CD4-positive, alpha-beta T cell treated with Interleukin-17A for 1 hour (primary cell): ENCODE measurements at regions not wholly inside any gene's neighbourhood (a gene's known extent, or its start where the extent isn't known, plus 50 kb on each side); places are given as distances from the start of the nearest gene placed in this dataset.

Source experiments
- DNase-seq: peaks from one replicate; pipeline ENCODE4 v3.0.0-alpha.2; 2020

- no peak for DNase-seq
Observed at GRCh38 chr5:61840361-61840760, 465.6 kb upstream of the KIF2A start.

GRCh38 chr5:61842840-61843239 is 463.2 kb upstream of the KIF2A start:
- DNase-seq, result no peak

- DNase-seq, result no peak
Observed at GRCh38 chr5:61850696-61851095, 455.3 kb upstream of the KIF2A start.

DNA sequence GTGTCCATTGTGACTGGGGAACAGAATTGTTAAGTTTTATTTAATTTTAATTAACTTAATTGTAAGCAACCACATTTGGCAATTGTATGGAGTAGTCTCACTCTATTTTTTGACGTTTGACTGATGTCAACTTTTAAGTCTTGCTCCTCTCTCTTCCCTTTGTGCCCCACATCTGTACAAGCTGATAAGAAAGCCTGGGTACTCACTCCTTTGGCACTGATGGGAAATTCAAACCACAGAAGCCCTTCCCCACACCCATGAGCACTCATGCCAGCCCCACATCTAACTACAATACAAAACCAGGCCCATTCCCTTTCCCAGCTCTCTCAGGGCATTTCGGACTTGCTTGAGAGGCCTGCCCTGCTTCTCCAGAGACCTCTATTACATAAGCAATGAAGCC is 451.5 kb upstream of the KIF2A start:
- DNase-seq, result no peak

- no peak for DNase-seq
Observed at GRCh38 chr5:61860978-61861377, 445.0 kb upstream of the KIF2A start.

DNA sequence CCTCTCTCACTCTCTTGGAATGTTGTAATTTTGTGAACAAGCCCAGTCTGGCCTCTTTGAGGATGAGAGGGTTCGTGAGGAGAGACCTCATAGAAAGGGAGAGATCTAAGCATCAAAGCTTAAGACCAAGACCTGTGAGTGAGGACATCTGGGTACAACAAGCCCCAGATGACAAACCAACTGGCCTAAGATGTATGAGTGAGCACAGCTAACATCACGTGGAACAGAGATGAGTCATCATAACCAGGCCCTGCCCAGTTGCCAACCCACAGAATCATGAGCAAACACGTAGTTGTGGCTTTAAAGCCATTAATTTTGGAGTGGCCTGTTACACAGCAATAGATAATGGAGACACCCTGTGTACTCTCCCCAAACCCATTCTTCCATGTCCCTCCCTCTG is 439.1 kb upstream of the KIF2A start:
- no peak for DNase-seq

DNA sequence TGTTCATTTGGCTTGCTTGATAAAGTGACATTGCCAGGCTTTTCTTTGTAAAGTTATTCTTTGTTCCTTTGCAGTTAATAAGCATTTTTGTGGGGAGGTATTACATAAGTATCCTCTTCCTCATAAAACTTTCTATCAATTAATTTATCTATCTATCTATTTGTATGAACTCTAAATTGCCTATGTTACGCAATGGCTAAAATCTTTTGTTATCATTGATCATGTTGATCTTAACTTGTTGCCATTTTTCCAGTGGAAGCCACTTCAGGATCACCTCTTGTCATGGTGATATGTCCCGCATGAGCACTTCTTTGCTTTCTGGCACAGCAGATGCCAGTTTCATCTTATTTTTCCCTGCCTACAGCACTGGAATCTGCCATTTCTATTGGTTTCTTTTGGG is 436.7 kb upstream of the KIF2A start:
- no peak for DNase-seq

- no peak for DNase-seq
Observed at GRCh38 chr5:61878471-61878870, 427.5 kb upstream of the KIF2A start.

DNA sequence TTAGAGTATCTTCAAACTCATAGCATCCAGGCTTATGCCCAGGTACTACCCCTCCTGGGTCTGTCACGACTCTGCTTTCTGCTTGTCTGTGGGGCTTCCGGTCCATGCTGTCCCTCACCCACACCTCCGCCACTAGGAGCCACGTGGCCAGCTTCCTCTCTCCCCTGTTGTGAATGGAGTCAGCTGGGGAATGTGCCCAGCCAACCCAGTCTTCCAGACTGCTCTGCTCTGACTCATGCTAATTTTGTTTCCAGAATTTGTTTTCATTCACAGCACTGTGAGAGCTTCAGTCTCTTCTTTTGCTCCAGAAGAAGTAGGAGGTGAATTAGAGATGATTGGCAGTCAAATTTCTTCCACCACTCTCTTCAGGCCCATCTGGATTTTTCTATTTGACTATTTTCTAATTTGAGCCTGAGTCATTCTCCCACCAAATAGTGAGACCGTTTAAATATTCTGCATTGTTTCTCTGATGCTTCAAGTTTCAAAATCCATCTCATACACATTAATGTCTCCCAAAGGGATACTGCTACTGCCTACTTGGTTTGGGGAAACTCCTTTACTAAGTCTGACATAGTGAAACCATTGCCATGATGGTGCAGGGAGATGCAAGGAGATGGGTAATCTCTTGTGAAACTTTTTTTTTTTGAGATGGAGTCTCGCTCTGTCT is 424.1 kb upstream of the KIF2A start:
- no peak for DNase-seq

DNA sequence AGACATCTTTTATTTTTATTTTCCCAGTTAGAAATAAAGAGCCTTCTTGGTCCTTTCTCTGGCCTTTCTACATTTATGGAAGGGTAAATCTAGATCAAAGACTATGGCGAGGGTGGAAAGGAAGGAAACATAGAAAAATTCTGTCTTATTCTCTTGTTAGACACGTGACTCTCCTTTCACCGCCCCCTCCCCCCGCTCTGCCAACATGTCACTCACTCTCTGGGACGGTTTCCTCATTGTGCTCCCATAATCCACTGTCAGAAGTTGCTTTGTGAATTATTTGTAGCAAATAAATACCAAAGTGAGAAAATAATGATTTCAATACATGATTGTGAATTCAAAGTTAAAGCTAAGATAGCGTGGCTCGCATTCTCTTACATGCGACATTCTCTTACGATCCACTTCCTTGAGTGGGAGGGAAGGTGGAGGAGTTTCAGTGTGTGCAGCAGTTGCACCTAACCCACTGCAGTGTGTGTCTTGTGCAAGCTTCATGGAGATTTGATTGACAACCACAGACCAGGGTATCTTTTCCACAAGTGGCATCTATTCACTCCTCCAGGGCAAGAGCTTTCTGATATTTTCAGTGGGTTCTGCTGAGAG is 423.0 kb upstream of the KIF2A start:
- DNase-seq, result no peak

- DNase-seq, result no peak
Observed at GRCh38 chr5:61884252-61884855, 421.7 kb upstream of the KIF2A start.

GRCh38 chr5:61886214-61886613 is 419.8 kb upstream of the KIF2A start:
- no peak for DNase-seq

DNA sequence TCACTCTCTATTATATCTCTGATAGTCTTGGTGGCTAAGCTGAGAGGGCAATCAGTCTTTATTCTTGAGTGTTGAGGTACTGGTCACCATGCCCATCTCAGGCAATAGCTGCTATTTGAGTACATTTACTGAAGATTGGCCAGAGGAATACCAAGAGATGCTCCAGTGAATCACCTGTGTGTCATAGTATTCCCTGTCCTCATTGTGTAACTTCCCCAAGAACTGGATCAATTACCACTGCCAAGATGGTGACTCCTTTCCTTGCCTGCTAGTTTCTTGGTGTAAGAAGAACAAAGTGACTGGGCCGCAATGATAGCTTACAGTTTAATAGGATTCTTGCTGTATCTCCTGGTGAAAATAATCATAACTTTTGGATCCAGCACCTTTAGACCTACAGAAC is 418.7 kb upstream of the KIF2A start:
- no peak for DNase-seq

DNA sequence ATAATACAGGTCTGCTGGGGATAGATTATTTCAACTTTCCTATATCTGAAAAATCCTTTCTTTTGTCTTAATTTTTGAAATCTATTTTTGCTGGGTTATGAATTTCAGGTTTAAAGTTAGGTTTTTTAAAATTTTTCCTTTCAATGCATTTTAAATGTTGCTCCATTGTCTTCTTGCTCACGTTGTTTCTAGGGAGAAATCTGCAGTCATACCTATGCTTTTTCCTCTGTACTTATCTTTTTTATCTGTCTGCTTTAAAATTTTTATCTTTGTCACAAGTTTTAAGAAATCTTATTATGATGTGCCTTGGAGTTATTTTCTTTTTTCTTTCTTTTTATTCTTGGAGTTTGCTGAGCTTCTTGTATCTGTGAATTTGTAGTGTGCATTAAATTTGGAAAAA is 412.0 kb upstream of the KIF2A start:
- no peak for DNase-seq

GRCh38 chr5:61896811-61897210 is 409.2 kb upstream of the KIF2A start:
- DNase-seq, result no peak

DNA sequence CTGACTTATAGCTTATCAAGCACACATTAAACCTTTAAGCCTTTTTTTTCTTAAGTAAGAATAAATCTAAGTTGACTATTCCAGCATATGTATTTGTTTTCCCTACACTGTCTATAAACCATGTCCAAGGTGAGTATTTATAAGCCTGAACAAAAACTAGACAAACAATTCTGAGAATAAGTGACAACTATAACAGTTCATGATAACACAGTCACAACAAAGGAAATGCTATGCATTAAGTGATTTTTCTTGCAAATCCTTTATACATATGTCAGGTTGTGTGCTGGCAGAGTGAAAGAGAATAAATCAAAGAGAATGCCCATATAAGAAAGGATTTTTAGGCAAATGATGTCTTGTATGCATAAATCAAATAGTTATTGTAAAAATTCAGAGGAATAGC is 408.8 kb upstream of the KIF2A start:
- DNase-seq, result no peak

- DNase-seq, result no peak
Observed at GRCh38 chr5:61901997-61902396, 404.0 kb upstream of the KIF2A start.

- no peak for DNase-seq
Observed at GRCh38 chr5:61904730-61905129, 401.3 kb upstream of the KIF2A start.

GRCh38 chr5:61905613-61906012 is 400.4 kb upstream of the KIF2A start:
- no peak for DNase-seq

- DNase-seq, result no peak
Observed at GRCh38 chr5:61906820-61907219, 399.2 kb upstream of the KIF2A start.

DNA sequence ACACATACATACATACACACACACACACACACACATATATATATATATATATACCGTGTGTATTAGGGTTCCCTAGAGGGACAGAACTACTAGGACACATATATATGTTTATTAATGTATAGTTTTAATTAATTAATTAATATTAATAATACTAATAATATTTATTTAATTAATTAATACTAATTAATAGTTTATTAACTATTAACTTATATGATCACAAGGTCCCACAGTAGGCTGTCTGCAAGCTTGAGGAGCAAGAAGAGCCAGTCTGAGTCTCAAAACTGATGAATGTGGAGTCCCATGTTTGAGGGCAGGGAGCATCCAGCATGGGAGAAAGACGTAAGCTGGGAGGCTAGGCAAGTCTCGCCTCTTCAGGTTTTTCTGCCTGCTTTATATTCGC is 398.0 kb upstream of the KIF2A start:
- DNase-seq, result no peak

DNA sequence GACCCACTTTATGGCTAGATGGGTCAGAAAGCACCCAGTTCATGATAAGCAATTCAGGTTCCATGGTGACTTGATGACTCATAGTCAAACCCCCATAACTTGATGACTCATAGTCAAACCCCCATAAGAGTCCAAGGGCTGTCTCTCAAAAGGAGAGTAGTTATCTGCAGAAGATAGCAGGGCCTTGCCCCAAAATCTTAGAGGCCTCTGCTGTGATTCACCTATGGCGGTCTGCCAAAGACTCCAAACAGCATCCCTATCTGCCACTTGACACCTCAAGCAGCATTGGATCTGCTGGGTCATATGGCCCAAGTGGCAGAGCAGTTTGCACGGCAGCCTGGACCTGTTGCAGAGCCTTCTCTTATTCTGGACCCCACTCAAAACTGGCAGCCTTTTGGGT is 395.2 kb upstream of the KIF2A start:
- DNase-seq, result no peak

DNA sequence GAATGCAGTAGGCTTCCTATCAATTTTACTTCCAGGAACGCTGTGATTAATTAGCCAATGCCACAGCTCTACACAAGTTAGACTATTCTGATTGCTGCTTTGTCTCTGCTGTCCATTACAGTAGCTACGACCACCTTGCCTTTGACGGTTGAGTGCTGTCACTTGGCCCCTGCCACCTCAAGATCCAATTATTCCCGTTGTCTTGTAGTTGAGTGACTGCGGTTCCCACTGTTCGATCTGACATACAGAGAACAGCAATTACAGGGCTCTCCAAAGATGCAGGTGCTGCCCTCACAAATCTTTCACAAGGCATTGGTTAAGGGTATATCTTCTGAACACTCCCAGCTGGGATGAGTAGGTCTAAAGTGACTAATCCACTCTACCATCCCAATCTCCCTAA is 393.4 kb upstream of the KIF2A start:
- DNase-seq, result no peak

GRCh38 chr5:61915646-61916045 is 390.4 kb upstream of the KIF2A start:
- no peak for DNase-seq
